Tibial artery (tissue), 4 donors: ENCODE measurements at regions not wholly inside any gene's neighbourhood (a gene's known extent, or its start where the extent isn't known, plus 50 kb on each side); places are given as distances from the start of the nearest gene placed in this dataset.

ENCODE experiments used
- DNase-seq, 2 donors: peaks; one replicate each; pipeline ENCODE4 v3.0.0-alpha.2; 2019
- H3K27ac ChIP-seq, 2 donors: fragments of 200-600 bp; sonication (generic) in 1 of 2; 1 replicate in 1 of 2; 2 replicates in 1 of 2; pipeline ENCODE4 v1.5.1; 2018 to 2019; ENCODE audit warnings: mild to moderate bottlenecking in 1 of 2
- H3K27me3 ChIP-seq, 2 donors: fragments of 200-600 bp; sonication (generic) in 1 of 2; one replicate each; pipeline versions ENCODE4 v1.5.1 to v1.6.0; 2016 to 2019
- H3K36me3 ChIP-seq, 3 donors: fragments of 200-600 bp; sonication (generic) in 2 of 3; one replicate each; pipeline ENCODE4 v1.5.1; 2016 to 2019; ENCODE audit warnings: mild to moderate bottlenecking in 2 of 3
- H3K4me1 ChIP-seq, 4 donors: fragments of 200-600 bp; sonication (generic) in 2 of 4; 1 replicate in 3 of 4; 2 replicates in 1 of 4; pipeline ENCODE4 v1.5.1; 2016 to 2019
- H3K4me3 ChIP-seq, 2 donors: fragments of 200-600 bp; sonication (generic) in 1 of 2; 1 replicate in 1 of 2; 2 replicates in 1 of 2; pipeline ENCODE4 v1.5.1; 2018 to 2019; ENCODE audit warnings: mild to moderate bottlenecking in 2 of 2
- H3K9me3 ChIP-seq, 3 donors: fragments of 200-600 bp; sonication (generic) in 1 of 3; one replicate each; pipeline ENCODE4 v1.5.1; 2016 to 2019
- intact Hi-C: fragments of 100-400 bp; cut with DNase I; formaldehyde crosslinking; loops from one replicate; pipeline ENCODE4 v1.15.0; 2023; ENCODE audit warnings: low total_unique reads
- TF ChIP-seq, protein P1 (sequence below), 2 experiments: fragments of 200-600 bp in 1 of 2; fragments of 450-650 bp in 1 of 2; IDR thresholded peaks; one replicate each; pipeline ENCODE4 v1.5.1; 2017 to 2019; ENCODE audit warnings: antibody characterized with exemption in 2 of 2, mild to moderate bottlenecking in 1 of 2, moderate library complexity in 1 of 2

DNA sequence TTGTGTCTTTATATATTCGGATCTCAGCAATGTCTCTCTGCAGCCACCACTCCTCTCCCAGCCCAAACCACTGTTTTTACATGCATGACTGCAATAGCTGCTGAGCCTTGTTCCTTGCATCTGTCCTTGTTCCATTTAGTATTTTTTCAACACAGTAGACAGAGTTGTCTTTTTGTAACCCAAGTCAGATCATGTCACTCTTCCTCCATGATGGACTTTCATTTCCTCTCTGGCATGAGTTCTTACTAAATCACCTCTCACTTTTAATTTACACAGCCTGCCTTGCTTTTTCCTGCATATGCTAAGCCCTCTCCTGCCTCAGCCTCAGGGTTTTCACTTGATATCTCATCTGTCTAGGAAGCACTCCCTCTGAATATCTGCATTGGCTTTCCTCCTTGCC lies 353.2 kb downstream of the HGF start:
- TF ChIP-seq, protein P1, sequence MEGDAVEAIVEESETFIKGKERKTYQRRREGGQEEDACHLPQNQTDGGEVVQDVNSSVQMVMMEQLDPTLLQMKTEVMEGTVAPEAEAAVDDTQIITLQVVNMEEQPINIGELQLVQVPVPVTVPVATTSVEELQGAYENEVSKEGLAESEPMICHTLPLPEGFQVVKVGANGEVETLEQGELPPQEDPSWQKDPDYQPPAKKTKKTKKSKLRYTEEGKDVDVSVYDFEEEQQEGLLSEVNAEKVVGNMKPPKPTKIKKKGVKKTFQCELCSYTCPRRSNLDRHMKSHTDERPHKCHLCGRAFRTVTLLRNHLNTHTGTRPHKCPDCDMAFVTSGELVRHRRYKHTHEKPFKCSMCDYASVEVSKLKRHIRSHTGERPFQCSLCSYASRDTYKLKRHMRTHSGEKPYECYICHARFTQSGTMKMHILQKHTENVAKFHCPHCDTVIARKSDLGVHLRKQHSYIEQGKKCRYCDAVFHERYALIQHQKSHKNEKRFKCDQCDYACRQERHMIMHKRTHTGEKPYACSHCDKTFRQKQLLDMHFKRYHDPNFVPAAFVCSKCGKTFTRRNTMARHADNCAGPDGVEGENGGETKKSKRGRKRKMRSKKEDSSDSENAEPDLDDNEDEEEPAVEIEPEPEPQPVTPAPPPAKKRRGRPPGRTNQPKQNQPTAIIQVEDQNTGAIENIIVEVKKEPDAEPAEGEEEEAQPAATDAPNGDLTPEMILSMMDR (IDR thresholded peaks at IDR 0.05), result no peak
- Histone ChIP-seq H3K4me3 (no peak overlapping the region), H3K9me3 (no peaks in the 10 kb centered on the region), H3K27me3 (no peaks in the 10 kb centered on the region), H3K36me3 (no peaks in the 10 kb centered on the region), H3K27ac (no peak overlapping the region), H3K4me1 (no peaks in the 10 kb centered on the region)
- no peak for DNase-seq
- intact Hi-C loops, result no loop called here

DNA sequence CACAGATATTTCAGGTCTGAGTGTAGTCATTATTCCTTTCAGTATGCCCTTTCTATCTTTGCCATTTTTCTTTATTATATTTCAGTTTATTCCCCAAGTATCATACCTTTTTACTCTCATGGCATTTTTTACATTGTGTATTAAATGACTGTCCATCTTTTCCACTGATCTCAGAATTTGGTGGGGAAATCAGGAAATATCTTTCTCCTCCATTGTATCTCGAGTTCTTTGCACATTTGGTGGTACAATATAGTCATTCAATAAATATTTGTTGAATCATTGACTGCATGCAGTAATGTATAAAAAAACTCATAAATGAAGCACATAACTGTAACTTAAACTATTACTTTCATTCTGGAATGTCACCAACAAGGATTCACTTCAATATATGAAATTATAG lies 354.7 kb downstream of the HGF start:
- Histone ChIP-seq H3K27ac (no peak overlapping the region), H3K9me3 (no peaks in the 10 kb centered on the region), H3K4me3 (no peak overlapping the region), H3K27me3 (no peaks in the 10 kb centered on the region), H3K36me3 (no peaks in the 10 kb centered on the region), H3K4me1 (no peaks in the 10 kb centered on the region)
- no peak for DNase-seq
- intact Hi-C loops, result no loop called here
- TF ChIP-seq, protein P1 (IDR thresholded peaks at IDR 0.05), result no peak

DNA sequence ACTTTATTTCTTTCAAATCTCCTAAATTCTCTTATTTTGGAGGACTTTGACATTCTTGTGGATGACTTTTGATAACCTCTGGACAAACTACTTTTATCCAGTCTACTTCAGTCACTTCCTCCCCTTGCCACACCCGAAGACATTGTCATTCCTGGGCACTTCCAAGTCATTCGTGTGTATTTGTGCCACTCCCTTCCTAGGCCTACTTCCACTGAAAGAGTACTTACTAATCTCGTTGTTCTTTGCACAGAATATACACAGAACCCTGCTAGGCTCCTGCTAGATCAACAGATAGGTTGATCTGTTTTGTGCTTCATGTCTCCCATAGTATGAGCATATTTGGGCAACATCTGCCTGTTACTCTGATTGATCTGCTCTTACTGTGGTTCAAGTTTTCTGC lies 355.4 kb downstream of the HGF start:
- no peaks in the 10 kb centered on the region for H3K27me3 ChIP-seq
- H3K27ac ChIP-seq, result no peak overlapping the region
- no peaks in the 10 kb centered on the region for H3K4me1 ChIP-seq
- DNase-seq, result no peak
- H3K36me3 ChIP-seq, result no peaks in the 10 kb centered on the region
- H3K4me3 ChIP-seq, result no peak overlapping the region
- intact Hi-C loops, result no loop called here
- TF ChIP-seq, protein P1 (IDR thresholded peaks at IDR 0.05), result no peak
- no peaks in the 10 kb centered on the region for H3K9me3 ChIP-seq

DNA sequence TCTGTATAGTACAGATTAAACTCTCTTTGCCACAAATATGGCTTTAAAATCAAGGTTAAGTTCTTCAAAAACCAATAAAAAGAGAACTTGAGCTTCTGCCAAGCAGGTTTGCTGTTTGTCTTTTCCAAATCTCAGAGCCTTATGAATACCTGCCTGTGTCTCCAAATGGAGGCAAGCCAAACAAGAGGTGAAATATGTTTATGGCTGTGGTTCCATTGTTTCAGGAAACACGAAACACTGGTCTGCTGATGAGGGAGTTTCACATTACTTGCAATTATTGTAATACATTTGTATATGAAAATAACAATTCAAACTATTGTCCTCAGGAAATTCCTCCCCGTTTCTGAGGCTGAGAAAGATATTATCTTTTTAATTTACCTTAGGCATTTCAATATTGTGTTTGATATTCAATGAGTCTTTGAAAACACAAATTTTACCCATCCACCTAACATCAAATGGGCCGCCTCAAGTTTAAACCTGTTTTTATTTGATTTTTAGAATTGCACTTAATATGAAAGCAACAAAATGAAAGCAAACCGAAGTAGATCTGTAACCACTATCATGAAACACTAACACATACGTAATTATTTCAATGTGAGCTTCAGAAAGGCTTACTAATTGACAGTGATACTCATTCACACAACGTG lies 359.3 kb downstream of the HGF start:
- H3K9me3 ChIP-seq, result no peaks in the 10 kb centered on the region
- no peak overlapping the region for H3K4me3 ChIP-seq
- no peaks in the 10 kb centered on the region for H3K4me1 ChIP-seq
- no peaks in the 10 kb centered on the region for H3K36me3 ChIP-seq
- H3K27me3 ChIP-seq, result no peaks in the 10 kb centered on the region
- H3K27ac ChIP-seq, result no peak overlapping the region
- TF ChIP-seq, protein P1 (IDR thresholded peaks at IDR 0.05), result no peak
- intact Hi-C loops, result no loop called here
- DNase-seq, result no peak

DNA sequence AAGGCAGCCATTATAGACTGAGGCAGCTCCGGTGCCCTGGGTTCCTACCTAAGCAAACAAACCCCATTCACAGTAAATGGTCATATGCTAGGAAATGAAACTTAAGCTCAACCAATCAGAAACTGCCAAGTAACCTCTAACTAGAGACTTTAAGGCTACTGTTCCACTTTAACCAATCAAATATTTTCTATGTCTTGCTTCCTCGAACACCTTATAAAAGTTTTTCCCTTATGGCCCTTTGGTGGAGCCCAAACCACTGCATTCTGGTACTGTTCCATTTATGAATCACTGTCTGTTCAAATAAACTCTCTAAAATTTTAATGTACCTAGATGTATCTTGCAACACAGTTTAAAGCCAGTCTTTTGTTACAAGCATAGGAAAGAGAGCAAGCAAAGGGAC lies 361.1 kb downstream of the HGF start:
- Histone ChIP-seq H3K27me3 (no peaks in the 10 kb centered on the region), H3K4me3 (no peak overlapping the region), H3K27ac (no peak overlapping the region), H3K9me3 (no peaks in the 10 kb centered on the region), H3K4me1 (no peaks in the 10 kb centered on the region), H3K36me3 (no peaks in the 10 kb centered on the region)
- intact Hi-C loops, result no loop called here
- TF ChIP-seq, protein P1 (IDR thresholded peaks at IDR 0.05), result no peak
- DNase-seq, result no peak

DNA sequence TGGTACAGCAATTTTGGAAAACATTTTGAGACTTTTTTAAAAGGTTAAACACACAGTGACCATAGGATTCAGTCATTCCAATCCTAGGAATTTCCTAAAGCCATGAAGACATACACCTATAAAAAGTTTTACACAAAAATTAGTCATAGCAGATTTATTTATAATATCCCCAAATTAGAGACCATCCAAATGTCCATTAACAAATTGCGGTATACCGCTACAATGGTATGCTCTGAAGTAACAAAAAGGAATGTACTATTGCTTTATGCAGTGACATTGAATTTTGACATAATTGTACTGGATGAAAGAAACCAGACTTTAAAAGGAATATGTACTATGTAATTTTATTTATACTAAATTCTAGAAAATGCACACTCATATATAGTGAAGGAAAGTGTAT lies 362.8 kb downstream of the HGF start:
- intact Hi-C loops, result no loop called here
- TF ChIP-seq, protein P1 (IDR thresholded peaks at IDR 0.05), result no peak

More for the DNA sequence above, 362.8 kb downstream of the HGF start:
- Histone ChIP-seq H3K27me3 (no peaks in the 10 kb centered on the region), H3K27ac (no peak overlapping the region), H3K4me3 (no peak overlapping the region), H3K4me1 (no peaks in the 10 kb centered on the region), H3K9me3 (no peaks in the 10 kb centered on the region), H3K36me3 (no peaks in the 10 kb centered on the region)
- no peak for DNase-seq
